Loucy (cell line): ENCODE measurements at regions not wholly inside any gene's neighbourhood (a gene's known extent, or its start where the extent isn't known, plus 50 kb on each side); places are given as distances from the start of the nearest gene placed in this dataset.

Source experiments
- H2AFZ ChIP-seq: fragments of 200-600 bp; sonication (generic); 2 replicates; pipeline ENCODE4 v1.6.0; 2016; ENCODE audit warnings: antibody characterized with exemption, mild to moderate bottlenecking, low read length, moderate library complexity
- H3F3A ChIP-seq: fragments of 200-600 bp; 2 replicates; pipeline ENCODE4 v1.6.0; 2016; ENCODE audit warnings: antibody characterized with exemption, low read depth, mild to moderate bottlenecking
- H3K27me3 ChIP-seq: fragments of 200-600 bp; sonication (generic); 2 replicates; pipeline ENCODE4 v1.6.1; 2014; ENCODE audit warnings: low read length, mild to moderate bottlenecking; ENCODE audit not compliant: insufficient read depth, poor library complexity, severe bottlenecking
- H3K36me3 ChIP-seq: fragments of 200-600 bp; sonication (generic); 2 replicates; pipeline ENCODE4 v1.6.1; 2016; ENCODE audit warnings: low read length; ENCODE audit not compliant: insufficient read depth
- H3K4me1 ChIP-seq: fragments of 200-600 bp; sonication (generic); 2 replicates; pipeline ENCODE4 v1.5.1; 2014; ENCODE audit warnings: low read length, mild to moderate bottlenecking; ENCODE audit not compliant: insufficient read depth, poor library complexity, severe bottlenecking
- H3K4me2 ChIP-seq: fragments of 200-600 bp; sonication (generic); 2 replicates; pipeline ENCODE4 v1.6.0; 2014; ENCODE audit warnings: antibody characterized with exemption, low read length, low read depth, mild to moderate bottlenecking; ENCODE audit not compliant: poor library complexity, severe bottlenecking
- H3K4me3 ChIP-seq: fragments of 200-600 bp; sonication (generic); 2 replicates; pipeline ENCODE4 v1.5.1; 2014; ENCODE audit warnings: low read length, mild to moderate bottlenecking, mixed read lengths; ENCODE audit not compliant: poor library complexity, severe bottlenecking
- H3K79me2 ChIP-seq: fragments of 200-600 bp; sonication (generic); 2 replicates; pipeline ENCODE4 v1.6.1; 2014; ENCODE audit warnings: low read length; ENCODE audit not compliant: insufficient read depth
- H3K9ac ChIP-seq: fragments of 200-600 bp; sonication (generic); 2 replicates; pipeline ENCODE4 v1.6.0; 2014; ENCODE audit warnings: mild to moderate bottlenecking, low read depth, low read length, moderate library complexity; ENCODE audit not compliant: poor library complexity, severe bottlenecking
- H3K9me2 ChIP-seq: fragments of 200-600 bp; sonication (generic); replicated peaks from 2 replicates; pipeline ENCODE4 v1.6.1; 2016; ENCODE audit warnings: low read depth, low read length, mixed read lengths
- H3K9me3 ChIP-seq: fragments of 200-600 bp; sonication (generic); 2 replicates; pipeline ENCODE4 v1.6.1; 2014; ENCODE audit warnings: mild to moderate bottlenecking, antibody characterized with exemption, low read length, low read depth; ENCODE audit not compliant: insufficient read depth
- H4K20me1 ChIP-seq: fragments of 200-600 bp; sonication (generic); 2 replicates; pipeline ENCODE4 v1.6.0; 2014; ENCODE audit warnings: antibody characterized with exemption, low read length, mild to moderate bottlenecking; ENCODE audit not compliant: insufficient read depth, poor library complexity, severe bottlenecking
- CTCF ChIP-seq: fragments of 200-600 bp; sonication (generic); conservative IDR thresholded peaks from 2 replicates; pipeline ENCODE4 v1.5.1; 2014; ENCODE audit warnings: mild to moderate bottlenecking, antibody characterized with exemption, low read length
- EZH2phosphoT487 ChIP-seq: fragments of 200-600 bp; IDR thresholded peaks from 2 replicates; pipeline ENCODE4 v1.6.1; 2018; ENCODE audit warnings: antibody characterized with exemption, mild to moderate bottlenecking, moderate library complexity, borderline replicate concordance

DNA sequence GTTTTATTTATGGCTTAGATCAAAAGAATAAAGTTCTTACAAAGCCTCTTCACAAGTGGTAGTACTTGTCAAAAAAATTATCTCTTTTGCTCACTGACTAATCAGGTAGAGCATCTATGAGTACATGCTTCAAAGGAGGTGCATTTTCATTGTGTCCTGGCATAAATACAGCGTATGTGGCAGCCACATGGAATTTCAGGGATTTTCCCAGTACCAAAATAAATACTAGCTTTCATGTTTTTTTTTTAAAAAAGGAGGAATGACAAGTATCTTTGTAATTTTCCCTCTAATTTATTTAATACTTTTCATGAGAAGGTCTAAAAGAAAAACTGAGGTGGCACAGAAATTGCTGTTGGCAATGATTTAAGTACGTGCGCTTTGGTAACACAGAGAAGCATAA, 597.8 kb upstream of the ALCAM start:
- TF ChIP-seq CTCF (no peak), EZH2phosphoT487 (no peak)
- H3K27me3 ChIP-seq = no peaks in the 10 kb centered on the region

DNA sequence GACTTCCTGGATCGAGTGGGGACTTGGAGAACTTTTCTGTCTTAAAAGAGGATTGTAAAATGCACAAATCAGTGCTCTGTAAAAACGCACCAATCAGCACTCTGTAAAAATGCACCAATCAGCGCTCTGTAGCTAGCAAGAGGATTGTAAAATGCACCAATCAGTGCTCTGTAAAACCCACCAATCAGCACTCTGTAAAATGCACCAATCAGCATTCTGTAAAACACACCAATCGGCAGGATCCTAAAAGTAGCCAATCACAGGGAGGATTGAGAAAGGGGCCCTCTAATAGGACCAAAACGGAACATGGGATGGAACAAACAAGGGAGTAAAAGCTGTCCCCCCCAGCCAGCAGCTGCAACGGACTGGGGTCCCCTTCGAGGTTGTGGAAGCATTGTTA, 587.4 kb upstream of the ALCAM start:
- Histone ChIP-seq H3K4me1 (no peaks in the 10 kb centered on the region), H3K9ac (no peak overlapping the region), H3K36me3 (no peaks in the 10 kb centered on the region), H3K4me3 (no peak overlapping the region), H2AFZ (no peak overlapping the region), H3K79me2 (no peaks in the 10 kb centered on the region), H3K9me3 (no peaks in the 10 kb centered on the region), H3K4me2 (no peak overlapping the region), H4K20me1 (no peaks in the 10 kb centered on the region), H3K9me2 (no peaks in the 10 kb centered on the region), H3K27me3 (no peaks in the 10 kb centered on the region), H3F3A (no peaks in the 10 kb centered on the region)
- TF ChIP-seq EZH2phosphoT487 = no peak
- no peak for TF ChIP-seq CTCF

More for the DNA sequence above, 597.8 kb upstream of the ALCAM start:
- Histone ChIP-seq H3K79me2 (no peaks in the 10 kb centered on the region), H4K20me1 (no peaks in the 10 kb centered on the region), H3K9me2 (no peaks in the 10 kb centered on the region), H3F3A (no peaks in the 10 kb centered on the region), H3K4me2 (no peak overlapping the region), H3K4me3 (no peak overlapping the region), H3K9me3 (no peaks in the 10 kb centered on the region), H2AFZ (no peak overlapping the region), H3K9ac (no peak overlapping the region), H3K4me1 (no peaks in the 10 kb centered on the region), H3K36me3 (no peaks in the 10 kb centered on the region)

- H4K20me1 ChIP-seq = no peaks in the 10 kb centered on the region
- H3K9me2 ChIP-seq = no peaks in the 10 kb centered on the region
- H3K36me3 ChIP-seq = no peaks in the 10 kb centered on the region
- H3K79me2 ChIP-seq = no peaks in the 10 kb centered on the region
- no peak for TF ChIP-seq CTCF
- TF ChIP-seq EZH2phosphoT487 = no peak
- no peak overlapping the region for H3K4me2 ChIP-seq
- no peaks in the 10 kb centered on the region for H3K9me3 ChIP-seq
- H3K27me3 ChIP-seq = no peaks in the 10 kb centered on the region
- no peak overlapping the region for H3K9ac ChIP-seq
- no peaks in the 10 kb centered on the region for H3K4me1 ChIP-seq
- no peak overlapping the region for H3K4me3 ChIP-seq
- H2AFZ ChIP-seq = no peak overlapping the region
- H3F3A ChIP-seq = no peaks in the 10 kb centered on the region
Measured at GRCh38 chr3:104781112-104781511, 585.6 kb upstream of the ALCAM start.
